A549 (cell line): ENCODE measurements at regions not wholly inside any gene's neighbourhood (a gene's known extent, or its start where the extent isn't known, plus 50 kb on each side); places are given as distances from the start of the nearest gene placed in this dataset.

Source experiments
- JUNB ChIP-seq: fragments of >200 bp; sonication (Bioruptor Twin); formaldehyde crosslinking; IDR thresholded peaks from 2 replicates; pipeline ENCODE4 v1.6.1; 2016
- POLR2A ChIP-seq: IDR thresholded peaks from 2 replicates; pipeline ENCODE4 v1.6.1; 2012; ENCODE audit warnings: mild to moderate bottlenecking, low read length
- TF ChIP-seq, protein P1 (sequence below): fragments of >200 bp; sonication (Bioruptor Twin); formaldehyde crosslinking; IDR thresholded peaks from 3 replicates; pipeline ENCODE4 v1.5.1; 2016
- TF ChIP-seq, protein P2 (sequence below): fragments of >200 bp; sonication (Bioruptor Twin); formaldehyde crosslinking; IDR thresholded peaks from 3 replicates; pipeline ENCODE4 v1.6.1; 2016

DNA sequence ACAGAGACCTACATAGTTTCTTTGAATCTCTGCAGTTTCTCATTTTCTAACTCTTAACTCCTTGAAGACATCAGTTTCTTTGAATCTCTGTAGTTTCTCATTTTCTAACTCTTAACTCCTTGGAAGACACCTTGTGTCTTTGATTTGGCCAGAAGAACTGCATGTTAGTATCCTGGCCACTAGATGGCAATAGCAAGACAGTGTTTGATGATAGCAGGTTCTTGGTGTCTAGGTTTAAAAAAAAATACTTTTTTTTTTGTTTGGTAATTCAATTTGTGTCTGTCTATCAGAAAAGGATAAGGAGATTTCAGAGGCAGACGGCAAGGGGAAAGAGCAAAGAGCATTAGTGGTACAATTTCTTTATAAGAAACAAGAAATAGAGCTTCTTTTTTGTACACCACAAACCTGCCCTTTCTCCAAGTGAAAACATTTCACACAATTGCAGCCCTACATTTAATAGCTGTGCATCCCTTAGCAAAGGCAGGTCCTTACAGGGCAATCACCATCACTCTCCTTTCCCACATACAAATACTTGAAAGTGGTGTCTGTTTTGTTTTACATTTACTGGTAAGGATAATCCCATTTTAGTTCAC lies 1324.9 kb upstream of the CDH8 start:
- TF ChIP-seq, protein P1, sequence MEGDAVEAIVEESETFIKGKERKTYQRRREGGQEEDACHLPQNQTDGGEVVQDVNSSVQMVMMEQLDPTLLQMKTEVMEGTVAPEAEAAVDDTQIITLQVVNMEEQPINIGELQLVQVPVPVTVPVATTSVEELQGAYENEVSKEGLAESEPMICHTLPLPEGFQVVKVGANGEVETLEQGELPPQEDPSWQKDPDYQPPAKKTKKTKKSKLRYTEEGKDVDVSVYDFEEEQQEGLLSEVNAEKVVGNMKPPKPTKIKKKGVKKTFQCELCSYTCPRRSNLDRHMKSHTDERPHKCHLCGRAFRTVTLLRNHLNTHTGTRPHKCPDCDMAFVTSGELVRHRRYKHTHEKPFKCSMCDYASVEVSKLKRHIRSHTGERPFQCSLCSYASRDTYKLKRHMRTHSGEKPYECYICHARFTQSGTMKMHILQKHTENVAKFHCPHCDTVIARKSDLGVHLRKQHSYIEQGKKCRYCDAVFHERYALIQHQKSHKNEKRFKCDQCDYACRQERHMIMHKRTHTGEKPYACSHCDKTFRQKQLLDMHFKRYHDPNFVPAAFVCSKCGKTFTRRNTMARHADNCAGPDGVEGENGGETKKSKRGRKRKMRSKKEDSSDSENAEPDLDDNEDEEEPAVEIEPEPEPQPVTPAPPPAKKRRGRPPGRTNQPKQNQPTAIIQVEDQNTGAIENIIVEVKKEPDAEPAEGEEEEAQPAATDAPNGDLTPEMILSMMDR: peak; percentile 67
- TF ChIP-seq, protein P2, sequence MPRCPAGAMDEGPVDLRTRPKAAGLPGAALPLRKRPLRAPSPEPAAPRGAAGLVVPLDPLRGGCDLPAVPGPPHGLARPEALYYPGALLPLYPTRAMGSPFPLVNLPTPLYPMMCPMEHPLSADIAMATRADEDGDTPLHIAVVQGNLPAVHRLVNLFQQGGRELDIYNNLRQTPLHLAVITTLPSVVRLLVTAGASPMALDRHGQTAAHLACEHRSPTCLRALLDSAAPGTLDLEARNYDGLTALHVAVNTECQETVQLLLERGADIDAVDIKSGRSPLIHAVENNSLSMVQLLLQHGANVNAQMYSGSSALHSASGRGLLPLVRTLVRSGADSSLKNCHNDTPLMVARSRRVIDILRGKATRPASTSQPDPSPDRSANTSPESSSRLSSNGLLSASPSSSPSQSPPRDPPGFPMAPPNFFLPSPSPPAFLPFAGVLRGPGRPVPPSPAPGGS: no peak
- TF ChIP-seq POLR2A (no peak), JUNB (no peak)
